ENCODE measurements at regions not wholly inside any gene's neighbourhood (a gene's known extent, or its start where the extent isn't known, plus 50 kb on each side); places are given as distances from the start of the nearest gene placed in this dataset.

GRCh38 chrX:95721011-95721410 is 963.6 kb upstream of the DIAPH2 start:
- TF ChIP-seq MAX (IDR thresholded peaks at IDR 0.05), result no peak
- TF ChIP-seq REST (IDR thresholded peaks at IDR 0.05), result no peak
- no peak for TF ChIP-seq CTCF (IDR thresholded peaks at IDR 0.05; ENCODE audit: low read depth, low read length, missing input control)
- TF ChIP-seq, protein P1, sequence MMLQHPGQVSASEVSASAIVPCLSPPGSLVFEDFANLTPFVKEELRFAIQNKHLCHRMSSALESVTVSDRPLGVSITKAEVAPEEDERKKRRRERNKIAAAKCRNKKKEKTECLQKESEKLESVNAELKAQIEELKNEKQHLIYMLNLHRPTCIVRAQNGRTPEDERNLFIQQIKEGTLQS (IDR thresholded peaks at IDR 0.05), result no peak
- TF ChIP-seq JUND (IDR thresholded peaks at IDR 0.05), result no peak
- TF ChIP-seq HNF4G (IDR thresholded peaks at IDR 0.05), result no peak
- TF ChIP-seq RAD21 (IDR thresholded peaks at IDR 0.05), result no peak
- TF ChIP-seq YY1 (IDR thresholded peaks at IDR 0.05), result no peak
